Parathyroid adenoma (tissue), 2 donors: ENCODE measurements at regions not wholly inside any gene's neighbourhood (a gene's known extent, or its start where the extent isn't known, plus 50 kb on each side); places are given as distances from the start of the nearest gene placed in this dataset.
"Not testable (repeated sequence)": the region's sequence is repeated elsewhere in the genome, so short reads cannot be mapped to it uniquely, and the experiment has no call there.

Experiments
- H2AFZ ChIP-seq: fragments of 300-600 bp; sonication (generic); one replicate; pipeline ENCODE4 v1.7.0; 2017; ENCODE audit warnings: antibody characterized with exemption, mild to moderate bottlenecking
- H3K27ac ChIP-seq: fragments of 300-600 bp; sonication (generic); one replicate; pipeline ENCODE4 v1.7.0; 2017
- H3K27me3 ChIP-seq: fragments of 300-600 bp; sonication (generic); one replicate; pipeline ENCODE4 v1.7.0; 2017; ENCODE audit warnings: low read length; ENCODE audit not compliant: control insufficient read depth, insufficient read depth
- H3K36me3 ChIP-seq: fragments of 300-600 bp; sonication (generic); one replicate; pipeline ENCODE4 v1.7.0; 2017; ENCODE audit warnings: low read length; ENCODE audit not compliant: control insufficient read depth, insufficient read depth
- H3K4me1 ChIP-seq: fragments of 300-600 bp; sonication (generic); one replicate; pipeline ENCODE4 v1.7.0; 2017; ENCODE audit warnings: control low read depth
- H3K4me2 ChIP-seq: fragments of 300-600 bp; sonication (generic); one replicate; pipeline ENCODE4 v1.7.0; 2017; ENCODE audit warnings: low read length
- H3K4me3 ChIP-seq: fragments of 300-600 bp; sonication (generic); one replicate; pipeline ENCODE4 v1.7.0; 2017; ENCODE audit warnings: low read depth, low read length
- H3K79me2 ChIP-seq: fragments of 300-600 bp; sonication (generic); one replicate; pipeline ENCODE4 v1.7.0; 2017; ENCODE audit warnings: control low read depth
- H3K9ac ChIP-seq: fragments of 300-600 bp; sonication (generic); one replicate; pipeline ENCODE4 v1.7.0; 2017; ENCODE audit warnings: mild to moderate bottlenecking
- H3K9me3 ChIP-seq: fragments of 300-600 bp; sonication (generic); one replicate; pipeline ENCODE4 v1.7.0; 2017; ENCODE audit warnings: low read length; ENCODE audit not compliant: control insufficient read depth
- CTCF ChIP-seq: fragments of 300-600 bp; sonication (generic); IDR thresholded peaks from one replicate; pipeline ENCODE4 v1.7.0; 2017; ENCODE audit warnings: antibody characterized with exemption, mild to moderate bottlenecking
- donor health status: primary hyperparathyroidism.

- Histone ChIP-seq H2AFZ (no peak overlapping the region), H3K27ac (no peak overlapping the region), H3K9me3 (no peaks in the 10 kb centered on the region), H3K36me3 (no peaks in the 10 kb centered on the region), H3K27me3 (no peaks in the 10 kb centered on the region), H3K79me2 (no peaks in the 10 kb centered on the region), H3K4me3 (no peak overlapping the region), H3K9ac (no peak overlapping the region), H3K4me2 (no peak overlapping the region), H3K4me1 (no peaks in the 10 kb centered on the region)
- no peak for TF ChIP-seq CTCF
Observed at GRCh38 chr7:130789436-130789835, 55.4 kb upstream of the KLF14 start.

- H3K27ac ChIP-seq: no peak overlapping the region
- no peak for TF ChIP-seq CTCF
- no peak overlapping the region for H2AFZ ChIP-seq
Observed at GRCh38 chr7:130791746-130792145, 57.7 kb upstream of the KLF14 start.

GRCh38 chr7:130793855-130794618 lies 60.0 kb upstream of the KLF14 start:
- H3K27ac ChIP-seq: no peak overlapping the region
- no peak for TF ChIP-seq CTCF
- H3K9ac ChIP-seq: no peak overlapping the region
- H3K79me2 ChIP-seq: no peaks in the 10 kb centered on the region
- H3K4me3 ChIP-seq: no peak overlapping the region
- H3K36me3 ChIP-seq: no peaks in the 10 kb centered on the region
- H3K27me3 ChIP-seq: no peaks in the 10 kb centered on the region
- no peak overlapping the region for H2AFZ ChIP-seq
- H3K4me1 ChIP-seq: no peaks in the 10 kb centered on the region
- no peak overlapping the region for H3K4me2 ChIP-seq
- no peaks in the 10 kb centered on the region for H3K9me3 ChIP-seq

More at GRCh38 chr7:130791746-130792145, 57.7 kb upstream of the KLF14 start:
- Histone ChIP-seq H3K4me3 (no peak overlapping the region), H3K9me3 (no peaks in the 10 kb centered on the region), H3K79me2 (no peaks in the 10 kb centered on the region), H3K4me1 (no peaks in the 10 kb centered on the region), H3K4me2 (no peak overlapping the region), H3K9ac (no peak overlapping the region), H3K36me3 (no peaks in the 10 kb centered on the region), H3K27me3 (no peaks in the 10 kb centered on the region)

GRCh38 chr7:130794619-130794922 lies 60.6 kb upstream of the KLF14 start:
- H3K27ac ChIP-seq: no peak overlapping the region
- H3K9me3 ChIP-seq: no peaks in the 10 kb centered on the region
- H3K4me2 ChIP-seq: no peak overlapping the region
- H3K27me3 ChIP-seq: no peaks in the 10 kb centered on the region
- no peak overlapping the region for H3K9ac ChIP-seq
- H3K4me1 ChIP-seq: no peaks in the 10 kb centered on the region
- H2AFZ ChIP-seq: no peak overlapping the region
- no peaks in the 10 kb centered on the region for H3K79me2 ChIP-seq
- TF ChIP-seq CTCF: no peak
- H3K4me3 ChIP-seq: no peak overlapping the region
- H3K36me3 ChIP-seq: no peaks in the 10 kb centered on the region

- not testable (repeated sequence) for H3K27ac ChIP-seq, H3K9ac ChIP-seq, H3K9me3 ChIP-seq, H3K79me2 ChIP-seq, H3K4me1 ChIP-seq, H3K27me3 ChIP-seq, H3K4me2 ChIP-seq, H2AFZ ChIP-seq, H3K36me3 ChIP-seq, H3K4me3 ChIP-seq
Observed at GRCh38 chr7:130796425-130796824, 62.4 kb upstream of the KLF14 start.
